ENCODE measurements at regions not wholly inside any gene's neighbourhood (a gene's known extent, or its start where the extent isn't known, plus 50 kb on each side); places are given as distances from the start of the nearest gene placed in this dataset.
"Not testable (repeated sequence)": the region's sequence is repeated elsewhere in the genome, so short reads cannot be mapped to it uniquely, and the experiment has no call there.

GRCh38 chr5:98339141-98339848 is 434.2 kb upstream of the RGMB start:
- DNase-seq, result peak; percentile 28
- intact Hi-C loops (cut with DNase I), result no loop called here
- H3K4me3 ChIP-seq, result no peak overlapping the region

DNA sequence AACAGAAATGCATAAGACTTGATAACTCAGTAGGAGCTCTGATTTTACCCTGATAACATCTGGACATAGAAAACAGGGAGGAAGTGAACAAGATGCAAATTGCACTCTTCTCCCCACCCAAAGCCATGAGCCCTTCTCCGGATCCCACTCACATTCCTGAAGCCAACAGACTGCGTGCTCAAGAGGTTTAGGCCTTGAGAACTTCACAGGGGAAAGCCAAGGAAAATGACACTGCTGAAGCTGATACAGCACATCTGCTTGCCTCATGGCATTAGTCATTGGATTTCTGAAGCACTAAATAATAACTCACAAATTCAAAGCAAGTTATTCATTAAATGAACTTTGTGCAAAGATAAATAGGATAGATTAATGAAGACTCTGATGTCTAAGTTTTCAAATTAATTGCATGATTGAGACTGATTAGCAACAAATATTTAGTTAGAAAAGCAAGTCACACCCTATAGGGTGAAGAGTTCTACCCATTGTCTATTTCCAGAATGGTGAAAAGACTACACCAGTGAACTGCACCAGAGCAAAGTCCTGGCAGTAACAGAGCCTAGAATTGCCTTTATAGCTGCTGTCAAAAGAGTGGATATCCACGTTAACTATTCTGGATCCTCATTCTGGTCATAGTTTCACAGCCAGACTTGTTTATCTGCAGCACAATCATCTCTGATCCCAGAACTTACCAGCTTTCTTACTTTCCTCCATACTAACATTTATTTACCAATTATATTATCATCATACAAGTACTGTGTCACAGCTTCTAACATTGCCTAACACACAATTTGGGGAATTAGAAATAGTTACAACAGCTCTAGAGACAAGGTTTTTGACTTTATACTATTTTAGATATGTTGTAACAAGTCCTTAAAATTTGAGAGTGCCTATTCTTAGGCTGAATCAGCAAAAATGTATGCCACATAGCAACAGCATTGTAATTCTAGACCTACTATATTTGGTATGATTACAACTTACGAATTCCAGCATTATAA is 432.1 kb upstream of the RGMB start:
- Histone ChIP-seq H3K27me3 (ENCODE audit: low read depth) (no peaks in the 10 kb centered on the region), H3K9me3 (no peaks in the 10 kb centered on the region), H3K4me3 (no peak overlapping the region), H3K27ac (no peak overlapping the region), H3K4me1 (no peaks in the 10 kb centered on the region), H3K36me3 (no peaks in the 10 kb centered on the region)
- ATAC-seq (no peak), DNase-seq (no peak)
- intact Hi-C loops (cut with DNase I), result no loop called here
- TF ChIP-seq, protein P1, sequence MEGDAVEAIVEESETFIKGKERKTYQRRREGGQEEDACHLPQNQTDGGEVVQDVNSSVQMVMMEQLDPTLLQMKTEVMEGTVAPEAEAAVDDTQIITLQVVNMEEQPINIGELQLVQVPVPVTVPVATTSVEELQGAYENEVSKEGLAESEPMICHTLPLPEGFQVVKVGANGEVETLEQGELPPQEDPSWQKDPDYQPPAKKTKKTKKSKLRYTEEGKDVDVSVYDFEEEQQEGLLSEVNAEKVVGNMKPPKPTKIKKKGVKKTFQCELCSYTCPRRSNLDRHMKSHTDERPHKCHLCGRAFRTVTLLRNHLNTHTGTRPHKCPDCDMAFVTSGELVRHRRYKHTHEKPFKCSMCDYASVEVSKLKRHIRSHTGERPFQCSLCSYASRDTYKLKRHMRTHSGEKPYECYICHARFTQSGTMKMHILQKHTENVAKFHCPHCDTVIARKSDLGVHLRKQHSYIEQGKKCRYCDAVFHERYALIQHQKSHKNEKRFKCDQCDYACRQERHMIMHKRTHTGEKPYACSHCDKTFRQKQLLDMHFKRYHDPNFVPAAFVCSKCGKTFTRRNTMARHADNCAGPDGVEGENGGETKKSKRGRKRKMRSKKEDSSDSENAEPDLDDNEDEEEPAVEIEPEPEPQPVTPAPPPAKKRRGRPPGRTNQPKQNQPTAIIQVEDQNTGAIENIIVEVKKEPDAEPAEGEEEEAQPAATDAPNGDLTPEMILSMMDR (IDR thresholded peaks at IDR 0.05), result no peak

More at GRCh38 chr5:98339141-98339848, 434.2 kb upstream of the RGMB start:
- Histone ChIP-seq H3K27ac (no peak overlapping the region), H3K9me3 (no peaks in the 10 kb centered on the region), H3K36me3 (no peaks in the 10 kb centered on the region), H3K4me1 (no peaks in the 10 kb centered on the region), H3K27me3 (ENCODE audit: low read depth) (no peaks in the 10 kb centered on the region)
- ATAC-seq, result no peak
- TF ChIP-seq, protein P1 (IDR thresholded peaks at IDR 0.05), result no peak

DNA sequence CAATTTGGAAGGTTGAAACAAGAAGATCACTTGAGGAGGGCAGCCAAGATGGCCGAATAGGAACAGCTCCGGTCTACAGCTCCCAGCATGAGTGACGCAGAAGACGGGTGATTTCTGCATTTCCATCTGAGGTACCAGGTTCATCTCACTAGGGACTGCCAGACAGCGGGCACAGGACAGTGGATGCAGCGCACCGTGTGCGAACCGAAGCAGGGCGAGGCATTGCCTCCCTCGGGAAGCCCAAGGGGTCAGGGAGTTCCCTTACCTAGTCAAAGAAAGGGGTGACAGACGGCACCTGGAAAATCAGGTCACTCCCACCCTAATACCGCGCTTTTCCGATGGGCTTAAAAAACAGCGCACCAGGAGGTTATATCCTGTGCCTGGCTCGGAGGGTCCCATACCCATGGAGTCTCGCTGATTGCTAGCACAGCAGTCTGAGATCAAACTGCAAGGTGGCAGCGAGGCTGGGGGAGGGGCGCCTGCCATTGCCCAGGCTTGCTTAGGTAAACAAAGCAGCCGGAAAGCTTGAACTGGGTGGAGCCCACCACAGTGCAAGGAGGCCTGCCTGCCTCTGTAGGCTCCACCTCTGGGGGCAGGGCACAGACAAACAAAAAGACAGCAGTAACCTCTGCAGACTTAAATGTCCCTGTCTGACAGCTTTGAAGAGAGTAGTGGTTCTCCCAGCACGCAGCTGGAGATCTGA is 430.4 kb upstream of the RGMB start:
- ATAC-seq; H3K36me3 ChIP-seq; H3K4me1 ChIP-seq; H3K9me3 ChIP-seq; intact Hi-C loops (cut with DNase I); H3K27ac ChIP-seq; H3K27me3 ChIP-seq (ENCODE audit: low read depth); H3K4me3 ChIP-seq: not testable (repeated sequence)
- peak; percentile 18 for DNase-seq

GRCh38 chr5:98349251-98349989 is 424.0 kb upstream of the RGMB start:
- Histone ChIP-seq H3K36me3 (no peaks in the 10 kb centered on the region), H3K4me3 (no peak overlapping the region), H3K27me3 (ENCODE audit: low read depth) (no peaks in the 10 kb centered on the region), H3K27ac (no peak overlapping the region), H3K9me3 (peaks cover 9% of the 10 kb centered on the region), H3K4me1 (no peaks in the 10 kb centered on the region)
- ATAC-seq (no peak), DNase-seq (no peak)
- TF ChIP-seq, protein P1 (IDR thresholded peaks at IDR 0.05), result no peak
- intact Hi-C loops (cut with DNase I), result no loop called here

GRCh38 chr5:98349990-98350365 is 423.5 kb upstream of the RGMB start:
- DNase-seq, result no peak
- TF ChIP-seq, protein P1 (IDR thresholded peaks at IDR 0.05), result no peak
- H3K27ac ChIP-seq, result no peak overlapping the region
- intact Hi-C loops (cut with DNase I), result no loop called here
- H3K27me3 ChIP-seq (ENCODE audit: low read depth), result no peaks in the 10 kb centered on the region
- H3K4me1 ChIP-seq, result no peaks in the 10 kb centered on the region
- ATAC-seq, result no peak
- no peaks in the 10 kb centered on the region for H3K36me3 ChIP-seq
- peaks cover 9% of the 10 kb centered on the region for H3K9me3 ChIP-seq
- no peak overlapping the region for H3K4me3 ChIP-seq

All from lower lobe of right lung (tissue), 2 donors.